Loucy (cell line): ENCODE measurements at regions not wholly inside any gene's neighbourhood (a gene's known extent, or its start where the extent isn't known, plus 50 kb on each side); places are given as distances from the start of the nearest gene placed in this dataset.

Source experiments
- H2AFZ ChIP-seq: fragments of 200-600 bp; sonication (generic); 2 replicates; pipeline ENCODE4 v1.6.0; 2016; ENCODE audit warnings: antibody characterized with exemption, mild to moderate bottlenecking, low read length, moderate library complexity
- H3F3A ChIP-seq: fragments of 200-600 bp; 2 replicates; pipeline ENCODE4 v1.6.0; 2016; ENCODE audit warnings: antibody characterized with exemption, low read depth, mild to moderate bottlenecking
- H3K27me3 ChIP-seq: fragments of 200-600 bp; sonication (generic); 2 replicates; pipeline ENCODE4 v1.6.1; 2014; ENCODE audit warnings: low read length, mild to moderate bottlenecking; ENCODE audit not compliant: insufficient read depth, poor library complexity, severe bottlenecking
- H3K36me3 ChIP-seq: fragments of 200-600 bp; sonication (generic); 2 replicates; pipeline ENCODE4 v1.6.1; 2016; ENCODE audit warnings: low read length; ENCODE audit not compliant: insufficient read depth
- H3K4me1 ChIP-seq: fragments of 200-600 bp; sonication (generic); 2 replicates; pipeline ENCODE4 v1.5.1; 2014; ENCODE audit warnings: low read length, mild to moderate bottlenecking; ENCODE audit not compliant: insufficient read depth, poor library complexity, severe bottlenecking
- H3K4me2 ChIP-seq: fragments of 200-600 bp; sonication (generic); 2 replicates; pipeline ENCODE4 v1.6.0; 2014; ENCODE audit warnings: antibody characterized with exemption, low read length, low read depth, mild to moderate bottlenecking; ENCODE audit not compliant: poor library complexity, severe bottlenecking
- H3K4me3 ChIP-seq: fragments of 200-600 bp; sonication (generic); 2 replicates; pipeline ENCODE4 v1.5.1; 2014; ENCODE audit warnings: low read length, mild to moderate bottlenecking, mixed read lengths; ENCODE audit not compliant: poor library complexity, severe bottlenecking
- H3K79me2 ChIP-seq: fragments of 200-600 bp; sonication (generic); 2 replicates; pipeline ENCODE4 v1.6.1; 2014; ENCODE audit warnings: low read length; ENCODE audit not compliant: insufficient read depth
- H3K9ac ChIP-seq: fragments of 200-600 bp; sonication (generic); 2 replicates; pipeline ENCODE4 v1.6.0; 2014; ENCODE audit warnings: mild to moderate bottlenecking, low read depth, low read length, moderate library complexity; ENCODE audit not compliant: poor library complexity, severe bottlenecking
- H3K9me2 ChIP-seq: fragments of 200-600 bp; sonication (generic); replicated peaks from 2 replicates; pipeline ENCODE4 v1.6.1; 2016; ENCODE audit warnings: low read depth, low read length, mixed read lengths
- H3K9me3 ChIP-seq: fragments of 200-600 bp; sonication (generic); 2 replicates; pipeline ENCODE4 v1.6.1; 2014; ENCODE audit warnings: mild to moderate bottlenecking, antibody characterized with exemption, low read length, low read depth; ENCODE audit not compliant: insufficient read depth
- H4K20me1 ChIP-seq: fragments of 200-600 bp; sonication (generic); 2 replicates; pipeline ENCODE4 v1.6.0; 2014; ENCODE audit warnings: antibody characterized with exemption, low read length, mild to moderate bottlenecking; ENCODE audit not compliant: insufficient read depth, poor library complexity, severe bottlenecking
- CTCF ChIP-seq: fragments of 200-600 bp; sonication (generic); conservative IDR thresholded peaks from 2 replicates; pipeline ENCODE4 v1.5.1; 2014; ENCODE audit warnings: mild to moderate bottlenecking, antibody characterized with exemption, low read length
- EZH2phosphoT487 ChIP-seq: fragments of 200-600 bp; IDR thresholded peaks from 2 replicates; pipeline ENCODE4 v1.6.1; 2018; ENCODE audit warnings: antibody characterized with exemption, mild to moderate bottlenecking, moderate library complexity, borderline replicate concordance

GRCh38 chrX:112450810-112451209 is 228.9 kb downstream of the LHFPL1 start:
- no peaks in the 10 kb centered on the region for H3K9me3 ChIP-seq
- no peaks in the 10 kb centered on the region for H3K9me2 ChIP-seq
- H3K27me3 ChIP-seq: no peaks in the 10 kb centered on the region
- H2AFZ ChIP-seq: no peak overlapping the region
- no peaks in the 10 kb centered on the region for H3K79me2 ChIP-seq
- H3K36me3 ChIP-seq: no peaks in the 10 kb centered on the region
- no peaks in the 10 kb centered on the region for H3K4me1 ChIP-seq
- no peaks in the 10 kb centered on the region for H4K20me1 ChIP-seq
- TF ChIP-seq EZH2phosphoT487 (no peak), CTCF (no peak)
- no peaks in the 10 kb centered on the region for H3F3A ChIP-seq
- H3K9ac ChIP-seq: no peak overlapping the region
- no peak overlapping the region for H3K4me2 ChIP-seq
- no peak overlapping the region for H3K4me3 ChIP-seq

GRCh38 chrX:112440277-112440676 is 239.5 kb downstream of the LHFPL1 start:
- H3K9me2 ChIP-seq: no peaks in the 10 kb centered on the region
- no peaks in the 10 kb centered on the region for H3K27me3 ChIP-seq
- no peaks in the 10 kb centered on the region for H3K36me3 ChIP-seq
- no peak overlapping the region for H3K4me3 ChIP-seq
- H3K4me2 ChIP-seq: no peak overlapping the region
- no peaks in the 10 kb centered on the region for H3K4me1 ChIP-seq
- no peak overlapping the region for H2AFZ ChIP-seq
- H3K9me3 ChIP-seq: no peaks in the 10 kb centered on the region
- no peaks in the 10 kb centered on the region for H3F3A ChIP-seq
- no peaks in the 10 kb centered on the region for H3K79me2 ChIP-seq
- no peaks in the 10 kb centered on the region for H4K20me1 ChIP-seq
- H3K9ac ChIP-seq: no peak overlapping the region
- no peak for TF ChIP-seq CTCF
- no peak for TF ChIP-seq EZH2phosphoT487

- H4K20me1 ChIP-seq: no peaks in the 10 kb centered on the region
- no peak for TF ChIP-seq CTCF
- no peak for TF ChIP-seq EZH2phosphoT487
- H3K79me2 ChIP-seq: no peaks in the 10 kb centered on the region
- H3K9me3 ChIP-seq: no peaks in the 10 kb centered on the region
- H3K4me3 ChIP-seq: no peak overlapping the region
- H2AFZ ChIP-seq: no peak overlapping the region
- no peaks in the 10 kb centered on the region for H3F3A ChIP-seq
- H3K27me3 ChIP-seq: no peaks in the 10 kb centered on the region
- no peak overlapping the region for H3K9ac ChIP-seq
- H3K36me3 ChIP-seq: no peaks in the 10 kb centered on the region
- H3K9me2 ChIP-seq: no peaks in the 10 kb centered on the region
- H3K4me2 ChIP-seq: no peak overlapping the region
- H3K4me1 ChIP-seq: no peaks in the 10 kb centered on the region
Measured at GRCh38 chrX:112424166-112424565, 255.6 kb downstream of the LHFPL1 start.
